GM18519 (cell line): ENCODE measurements at regions not wholly inside any gene's neighbourhood (a gene's known extent, or its start where the extent isn't known, plus 50 kb on each side); places are given as distances from the start of the nearest gene placed in this dataset.

Experiments
- ATAC-seq: cut with Tn5 transposase; IDR thresholded peaks from one replicate; pipeline ENCODE4 v1.9.1; 2021; ENCODE audit warnings: mild to moderate bottlenecking, moderate library complexity; ENCODE audit not compliant: unreplicated experiment, low FRiP score

- no peak for ATAC-seq
These were observed 892.9 kb downstream of the OLFM4 start for GRCh38 chr13:53921473-53921872.

- ATAC-seq = no peak
These were observed 913.1 kb downstream of the OLFM4 start for GRCh38 chr13:53941588-53942190.

- ATAC-seq = no peak
These were observed 917.9 kb downstream of the OLFM4 start for GRCh38 chr13:53946500-53946899.

DNA sequence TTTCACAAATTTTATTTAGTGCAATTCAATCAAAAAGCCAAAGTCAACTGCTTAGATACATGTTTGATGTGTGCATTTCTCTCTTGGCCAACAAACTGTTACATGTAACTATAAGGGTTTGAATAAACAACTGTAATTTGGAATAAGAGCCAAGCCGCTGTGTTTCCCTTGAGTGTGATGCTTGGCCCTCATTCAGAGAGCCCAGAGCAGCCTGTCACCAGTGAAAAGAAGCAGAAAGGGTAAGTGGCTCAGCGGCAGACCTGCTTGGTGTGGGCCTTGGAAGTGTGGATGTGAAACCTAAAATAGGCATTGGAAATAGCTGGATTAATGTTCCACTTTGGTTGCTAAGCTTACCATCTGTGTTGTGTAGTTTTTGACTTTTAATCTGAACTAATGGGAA, 924.6 kb downstream of the OLFM4 start:
- ATAC-seq = no peak
